RWPE1 (cell line): ENCODE measurements at regions not wholly inside any gene's neighbourhood (a gene's known extent, or its start where the extent isn't known, plus 50 kb on each side); places are given as distances from the start of the nearest gene placed in this dataset.

Source experiments
- CTCF ChIA-PET: fragments of 350-600 bp; sonication (Branson Sonifier 250); formaldehyde crosslinking; extraction: SDS; loops from one replicate; lab custom pipeline; 2021; lab: Yijun Ruan, JAX
- POLR2A ChIA-PET: fragments of 400-600 bp; formaldehyde crosslinking; extraction: SDS; loops from one replicate; lab custom pipeline; 2020; ENCODE audit warnings: antibody characterized with exemption; ENCODE audit not compliant: low non-redundant PET; lab: Yijun Ruan, JAX
- DNase-seq: peaks from one replicate; pipeline ENCODE4 v3.0.0; 2012; ENCODE audit warnings: low spot score
- H3K27ac ChIP-seq: fragments of 450-650 bp; 2 replicates; pipeline ENCODE4 v1.5.1; 2017
- CTCF ChIP-seq: fragments of 450-650 bp; conservative IDR thresholded peaks from 2 replicates; pipeline ENCODE4 v1.5.1; 2017; ENCODE audit warnings: low read depth, mild to moderate bottlenecking

DNA sequence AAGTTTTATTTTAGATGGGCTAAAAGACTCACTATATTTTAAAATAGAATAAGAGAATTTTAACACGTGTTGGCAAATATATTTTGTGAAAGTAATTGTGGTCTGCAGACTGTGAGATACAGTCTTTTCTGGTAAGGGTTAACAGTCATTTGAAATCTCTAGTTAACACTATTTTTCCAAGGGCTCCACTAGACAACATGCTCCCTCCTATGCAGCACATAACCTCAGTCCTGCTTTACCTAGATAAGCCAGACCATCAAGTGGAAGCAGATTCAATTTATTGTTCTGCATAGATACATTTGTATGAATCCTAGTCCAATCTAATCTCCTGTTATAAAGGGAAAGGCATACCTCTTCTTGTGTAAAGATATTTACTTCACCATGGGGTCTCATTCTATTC is 133.2 kb upstream of the CT83 start:
- no peak for TF ChIP-seq CTCF
- ChIA-PET CTCF (no interaction called here), POLR2A (no interaction called here)
- H3K27ac ChIP-seq: no peak overlapping the region
- no peak for DNase-seq
